ENCODE measurements at regions not wholly inside any gene's neighbourhood (a gene's known extent, or its start where the extent isn't known, plus 50 kb on each side); places are given as distances from the start of the nearest gene placed in this dataset.

- Mint-ChIP-seq H3K9me3 (no peaks in the 10 kb centered on the region), H3K27me3 (ENCODE audit: low read depth) (peaks cover 4% of the 10 kb centered on the region), H3K4me3 (no peak overlapping the region), H3K36me3 (ENCODE audit: low read depth) (no peaks in the 10 kb centered on the region), H3K27ac (no peak overlapping the region), H3K4me1 (ENCODE audit: low read depth) (no peaks in the 10 kb centered on the region)
These were observed 286.2 kb downstream of the PREX1 start for GRCh38 chr20:48541581-48542071.

- Mint-ChIP-seq H3K9me3 (no peaks in the 10 kb centered on the region), H3K4me3 (no peak overlapping the region), H3K36me3 (ENCODE audit: low read depth) (no peaks in the 10 kb centered on the region), H3K4me1 (ENCODE audit: low read depth) (no peaks in the 10 kb centered on the region), H3K27me3 (ENCODE audit: low read depth) (peaks cover 4% of the 10 kb centered on the region), H3K27ac (no peak overlapping the region)
These were observed 288.9 kb downstream of the PREX1 start for GRCh38 chr20:48538856-48539255.

- H3K4me1 Mint-ChIP-seq (ENCODE audit: low read depth), result no peaks in the 10 kb centered on the region
- H3K4me3 Mint-ChIP-seq, result no peak overlapping the region
- no peaks in the 10 kb centered on the region for H3K36me3 Mint-ChIP-seq (ENCODE audit: low read depth)
- H3K27me3 Mint-ChIP-seq (ENCODE audit: low read depth), result peaks cover 4% of the 10 kb centered on the region
- no peak overlapping the region for H3K27ac Mint-ChIP-seq
- H3K9me3 Mint-ChIP-seq, result no peaks in the 10 kb centered on the region
These were observed 289.6 kb downstream of the PREX1 start for GRCh38 chr20:48538058-48538825.

- Mint-ChIP-seq H3K36me3 (ENCODE audit: low read depth) (no peaks in the 10 kb centered on the region), H3K4me3 (no peak overlapping the region), H3K9me3 (no peaks in the 10 kb centered on the region), H3K27me3 (ENCODE audit: low read depth) (no peaks in the 10 kb centered on the region), H3K27ac (no peak overlapping the region), H3K4me1 (ENCODE audit: low read depth) (no peaks in the 10 kb centered on the region)
These were observed 291.6 kb downstream of the PREX1 start for GRCh38 chr20:48536206-48536605.

GRCh38 chr20:48535556-48535955 lies 292.2 kb downstream of the PREX1 start:
- no peaks in the 10 kb centered on the region for H3K4me1 Mint-ChIP-seq (ENCODE audit: low read depth)
- H3K36me3 Mint-ChIP-seq (ENCODE audit: low read depth), result no peaks in the 10 kb centered on the region
- no peak overlapping the region for H3K27ac Mint-ChIP-seq
- H3K4me3 Mint-ChIP-seq, result no peak overlapping the region
- H3K9me3 Mint-ChIP-seq, result no peaks in the 10 kb centered on the region
- no peaks in the 10 kb centered on the region for H3K27me3 Mint-ChIP-seq (ENCODE audit: low read depth)

- H3K36me3 Mint-ChIP-seq (ENCODE audit: low read depth), result no peaks in the 10 kb centered on the region
- H3K4me1 Mint-ChIP-seq (ENCODE audit: low read depth), result no peaks in the 10 kb centered on the region
- H3K27me3 Mint-ChIP-seq (ENCODE audit: low read depth), result no peaks in the 10 kb centered on the region
- no peak overlapping the region for H3K4me3 Mint-ChIP-seq
- H3K9me3 Mint-ChIP-seq, result no peaks in the 10 kb centered on the region
- no peak overlapping the region for H3K27ac Mint-ChIP-seq
These were observed 295.8 kb downstream of the PREX1 start for GRCh38 chr20:48532028-48532427.

- Mint-ChIP-seq H3K27me3 (ENCODE audit: low read depth) (no peaks in the 10 kb centered on the region), H3K4me3 (no peak overlapping the region), H3K9me3 (no peaks in the 10 kb centered on the region), H3K36me3 (ENCODE audit: low read depth) (no peaks in the 10 kb centered on the region), H3K4me1 (ENCODE audit: low read depth) (no peaks in the 10 kb centered on the region), H3K27ac (no peak overlapping the region)
These were observed 296.3 kb downstream of the PREX1 start for GRCh38 chr20:48531505-48531904.

- no peaks in the 10 kb centered on the region for H3K36me3 Mint-ChIP-seq (ENCODE audit: low read depth)
- no peak overlapping the region for H3K27ac Mint-ChIP-seq
- no peaks in the 10 kb centered on the region for H3K9me3 Mint-ChIP-seq
- no peak overlapping the region for H3K4me3 Mint-ChIP-seq
- H3K4me1 Mint-ChIP-seq (ENCODE audit: low read depth), result no peaks in the 10 kb centered on the region
- no peaks in the 10 kb centered on the region for H3K27me3 Mint-ChIP-seq (ENCODE audit: low read depth)
These were observed 296.8 kb downstream of the PREX1 start for GRCh38 chr20:48530957-48531356.

GRCh38 chr20:48528346-48528745 lies 299.5 kb downstream of the PREX1 start:
- H3K27me3 Mint-ChIP-seq (ENCODE audit: low read depth), result no peaks in the 10 kb centered on the region
- H3K4me3 Mint-ChIP-seq, result no peak overlapping the region
- H3K36me3 Mint-ChIP-seq (ENCODE audit: low read depth), result no peaks in the 10 kb centered on the region
- no peaks in the 10 kb centered on the region for H3K4me1 Mint-ChIP-seq (ENCODE audit: low read depth)
- H3K9me3 Mint-ChIP-seq, result no peaks in the 10 kb centered on the region
- H3K27ac Mint-ChIP-seq, result no peak overlapping the region

GRCh38 chr20:48527771-48528170 lies 300.0 kb downstream of the PREX1 start:
- H3K27ac Mint-ChIP-seq, result no peak overlapping the region
- H3K36me3 Mint-ChIP-seq (ENCODE audit: low read depth), result no peaks in the 10 kb centered on the region
- no peaks in the 10 kb centered on the region for H3K27me3 Mint-ChIP-seq (ENCODE audit: low read depth)
- H3K9me3 Mint-ChIP-seq, result no peaks in the 10 kb centered on the region
- no peaks in the 10 kb centered on the region for H3K4me1 Mint-ChIP-seq (ENCODE audit: low read depth)
- H3K4me3 Mint-ChIP-seq, result no peak overlapping the region

- Mint-ChIP-seq H3K4me1 (ENCODE audit: low read depth) (no peaks in the 10 kb centered on the region), H3K36me3 (ENCODE audit: low read depth) (no peaks in the 10 kb centered on the region), H3K4me3 (no peak overlapping the region), H3K27me3 (ENCODE audit: low read depth) (no peaks in the 10 kb centered on the region), H3K9me3 (no peaks in the 10 kb centered on the region), H3K27ac (no peak overlapping the region)
These were observed 300.9 kb downstream of the PREX1 start for GRCh38 chr20:48526936-48527335.

- no peak overlapping the region for H3K4me3 Mint-ChIP-seq
- H3K27me3 Mint-ChIP-seq (ENCODE audit: low read depth), result no peaks in the 10 kb centered on the region
- no peaks in the 10 kb centered on the region for H3K4me1 Mint-ChIP-seq (ENCODE audit: low read depth)
- H3K27ac Mint-ChIP-seq, result no peak overlapping the region
- no peaks in the 10 kb centered on the region for H3K36me3 Mint-ChIP-seq (ENCODE audit: low read depth)
- H3K9me3 Mint-ChIP-seq, result no peaks in the 10 kb centered on the region
These were observed 302.4 kb downstream of the PREX1 start for GRCh38 chr20:48525400-48525799.

GRCh38 chr20:48524582-48524981 lies 303.2 kb downstream of the PREX1 start:
- H3K27ac Mint-ChIP-seq, result no peak overlapping the region
- H3K4me3 Mint-ChIP-seq, result no peak overlapping the region
- H3K9me3 Mint-ChIP-seq, result no peaks in the 10 kb centered on the region
- H3K36me3 Mint-ChIP-seq (ENCODE audit: low read depth), result no peaks in the 10 kb centered on the region
- H3K27me3 Mint-ChIP-seq (ENCODE audit: low read depth), result no peaks in the 10 kb centered on the region
- H3K4me1 Mint-ChIP-seq (ENCODE audit: low read depth), result no peaks in the 10 kb centered on the region

- Mint-ChIP-seq H3K4me1 (ENCODE audit: low read depth) (no peaks in the 10 kb centered on the region), H3K9me3 (no peaks in the 10 kb centered on the region), H3K36me3 (ENCODE audit: low read depth) (no peaks in the 10 kb centered on the region), H3K27ac (no peak overlapping the region), H3K27me3 (ENCODE audit: low read depth) (no peaks in the 10 kb centered on the region), H3K4me3 (no peak overlapping the region)
These were observed 304.4 kb downstream of the PREX1 start for GRCh38 chr20:48523191-48523995.

- Mint-ChIP-seq H3K4me3 (no peak overlapping the region), H3K36me3 (ENCODE audit: low read depth) (no peaks in the 10 kb centered on the region), H3K27ac (no peak overlapping the region), H3K4me1 (ENCODE audit: low read depth) (no peaks in the 10 kb centered on the region), H3K27me3 (ENCODE audit: low read depth) (no peaks in the 10 kb centered on the region), H3K9me3 (no peaks in the 10 kb centered on the region)
These were observed 306.7 kb downstream of the PREX1 start for GRCh38 chr20:48521121-48521520.

Data from T-helper 1 cell treated with Interleukin-12 subunit alpha and Interleukin-12 subunit beta and Interleukin-4 antibody, amounts not matched to agents 30 μg/mL and 1 μg/mL, for 36 hours (primary cell).